ENCODE measurements at regions not wholly inside any gene's neighbourhood (a gene's known extent, or its start where the extent isn't known, plus 50 kb on each side); places are given as distances from the start of the nearest gene placed in this dataset.

- TF ChIP-seq POLR2A (IDR thresholded peaks at IDR 0.05) = no peak
- no peak for TF ChIP-seq CTCF (IDR thresholded peaks at IDR 0.05)
Observed at GRCh38 chr15:98062869-98063268, 102.4 kb downstream of the ARRDC4 start.
